ENCODE measurements at regions not wholly inside any gene's neighbourhood (a gene's known extent, or its start where the extent isn't known, plus 50 kb on each side); places are given as distances from the start of the nearest gene placed in this dataset.

DNA sequence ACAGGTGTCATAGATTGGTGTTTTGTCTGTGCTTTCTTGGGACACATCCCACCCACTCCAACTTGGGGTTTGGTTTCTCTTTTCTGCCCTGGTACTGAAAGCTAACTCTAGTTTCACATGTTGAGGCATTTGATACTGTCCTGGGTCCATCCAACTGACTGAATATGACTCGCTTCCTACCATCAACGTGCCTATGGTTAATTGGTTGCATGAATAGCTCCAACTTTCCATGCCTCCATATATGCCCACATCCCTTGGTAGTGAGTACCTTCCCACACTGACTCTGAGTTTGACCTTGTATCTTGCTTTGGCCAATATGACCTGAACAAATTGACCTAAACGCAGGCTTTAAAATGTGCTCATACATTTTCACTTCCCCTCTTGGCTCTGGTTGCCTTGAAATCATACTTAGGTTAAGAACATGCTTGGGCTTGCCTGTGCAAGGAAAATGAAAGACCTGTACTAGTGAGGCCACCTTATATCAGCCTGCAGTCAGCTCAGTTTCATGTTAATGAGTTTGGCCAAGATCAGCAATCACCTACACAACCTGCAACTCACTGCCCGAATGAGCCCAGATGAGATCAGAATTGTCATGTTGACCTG lies 81.0 kb upstream of the KCNK2 start:
- Histone ChIP-seq H2AK5ac (ENCODE audit: low read depth, low read length) (no peak overlapping the region), H4K91ac (replicated peaks; ENCODE audit: insufficient read length, low read length) (no peak overlapping the region), H3K9ac (replicated peaks in 1 of 4; ENCODE audit: extremely low read depth in 1 of 4, low read depth in 3 of 4, low read length in 3 of 4) (no peak overlapping the region), H3K18ac (ENCODE audit: extremely low read depth, low read length) (no peak overlapping the region), H2BK120ac (replicated peaks; ENCODE audit: low read depth, low read length) (no peak overlapping the region), H4K8ac (ENCODE audit: extremely low read depth, insufficient read depth, low read length) (no peak overlapping the region), H3K4me2 (ENCODE audit: insufficient read depth in 1 of 2, low read depth in 2 of 2, low read length in 2 of 2) (no peak overlapping the region), H3K27ac (ENCODE audit: low read depth, low read length) (no peak overlapping the region), H3K4me1 (replicated peaks in 1 of 4; ENCODE audit: control insufficient read depth in 3 of 4, insufficient read depth in 4 of 4, low read length in 3 of 4) (no peaks in the 10 kb centered on the region), H2AFZ (ENCODE audit: low read length) (peak overlapping the region; percentile 56; the same call in 1 of the 2 replicates), H4K20me1 (replicated peaks in 1 of 2; ENCODE audit: control insufficient read depth in 1 of 2, insufficient read depth in 2 of 2, low read length in 2 of 2) (no peaks in the 10 kb centered on the region), H3K79me1 (ENCODE audit: low read depth, low read length) (no peaks in the 10 kb centered on the region), H4K5ac (ENCODE audit: insufficient read length, low read depth, low read length) (no peak overlapping the region), H3K23ac (ENCODE audit: insufficient read length) (no peak overlapping the region), H2BK20ac (ENCODE audit: low read length) (no peak overlapping the region), H2BK12ac (ENCODE audit: low read depth, low read length) (no peak overlapping the region), H3K36me3 (ENCODE audit: control insufficient read depth in 2 of 4, insufficient read depth in 4 of 4, low read length in 3 of 4) (no peaks in the 10 kb centered on the region), H2BK5ac (ENCODE audit: low read depth, low read length) (no peak overlapping the region), H2BK15ac (ENCODE audit: low read length) (no peak overlapping the region), H3K4me3 (ENCODE audit: extremely low read depth in 1 of 4, insufficient read depth in 2 of 4, low read depth in 3 of 4, low read length in 4 of 4) (no peak overlapping the region), H3K23me2 (ENCODE audit: low read depth, low read length) (no peaks in the 10 kb centered on the region), H3K9me3 (ENCODE audit: insufficient read depth in 2 of 2, low read depth in 1 of 2, low read length in 1 of 2) (no peaks in the 10 kb centered on the region), H3K56ac (replicated peaks; ENCODE audit: insufficient read length, low read depth, low read length) (no peak overlapping the region), H3K79me2 (ENCODE audit: control insufficient read depth in 1 of 2, insufficient read depth in 2 of 2, low read length in 2 of 2) (no peaks in the 10 kb centered on the region), H3K14ac (ENCODE audit: insufficient read length) (no peak overlapping the region), H3K4ac (replicated peaks; ENCODE audit: insufficient read length, low read depth, low read length) (no peak overlapping the region), H3K27me3 (replicated peaks in 1 of 4; ENCODE audit: control insufficient read depth in 3 of 4, extremely low read depth in 1 of 4, insufficient read depth in 3 of 4, low read length in 3 of 4) (no peaks in the 10 kb centered on the region)
- ChIA-PET POLR2A (ENCODE audit: partially characterized antibody) (no interaction called here), CTCF (ENCODE audit: partially characterized antibody) (no interaction called here)
- WGBS, 2 experiments (ENCODE audit: extremely low coverage in 1 of 2, insufficient coverage in 1 of 2, insufficient read length in 1 of 2, insufficient replicate concordance in 2 of 2, low coverage in 1 of 2, low lambda C conversion rate in 2 of 2, missing lambda C conversion rate in 1 of 2), result 88% methylated on average over 4 of the region's 4 CpGs; no CpG with 5 or more reads in 1 of the 2 experiments
- TF ChIP-seq SIX5 (IDR thresholded peaks at IDR 0.05; ENCODE audit: low read depth, low read length), result no peak
- TF ChIP-seq, protein P1, sequence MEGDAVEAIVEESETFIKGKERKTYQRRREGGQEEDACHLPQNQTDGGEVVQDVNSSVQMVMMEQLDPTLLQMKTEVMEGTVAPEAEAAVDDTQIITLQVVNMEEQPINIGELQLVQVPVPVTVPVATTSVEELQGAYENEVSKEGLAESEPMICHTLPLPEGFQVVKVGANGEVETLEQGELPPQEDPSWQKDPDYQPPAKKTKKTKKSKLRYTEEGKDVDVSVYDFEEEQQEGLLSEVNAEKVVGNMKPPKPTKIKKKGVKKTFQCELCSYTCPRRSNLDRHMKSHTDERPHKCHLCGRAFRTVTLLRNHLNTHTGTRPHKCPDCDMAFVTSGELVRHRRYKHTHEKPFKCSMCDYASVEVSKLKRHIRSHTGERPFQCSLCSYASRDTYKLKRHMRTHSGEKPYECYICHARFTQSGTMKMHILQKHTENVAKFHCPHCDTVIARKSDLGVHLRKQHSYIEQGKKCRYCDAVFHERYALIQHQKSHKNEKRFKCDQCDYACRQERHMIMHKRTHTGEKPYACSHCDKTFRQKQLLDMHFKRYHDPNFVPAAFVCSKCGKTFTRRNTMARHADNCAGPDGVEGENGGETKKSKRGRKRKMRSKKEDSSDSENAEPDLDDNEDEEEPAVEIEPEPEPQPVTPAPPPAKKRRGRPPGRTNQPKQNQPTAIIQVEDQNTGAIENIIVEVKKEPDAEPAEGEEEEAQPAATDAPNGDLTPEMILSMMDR (IDR thresholded peaks at IDR 0.05; ENCODE audit: control extremely low read depth in 1 of 3, insufficient read depth in 1 of 3, low read depth in 1 of 3, low read length in 3 of 3), result no peak
- no peak for TF ChIP-seq SP1 (IDR thresholded peaks at IDR 0.05; ENCODE audit: low read depth, low read length)
- no peak for TF ChIP-seq GTF2F1 (IDR thresholded peaks at IDR 0.05; ENCODE audit: borderline replicate concordance, low read depth, low read length)
- TF ChIP-seq POLR2AphosphoS5 (IDR thresholded peaks at IDR 0.05; ENCODE audit: low read depth, low read length), result no peak
- no peak for TF ChIP-seq HDAC2 (IDR thresholded peaks at IDR 0.05; ENCODE audit: borderline replicate concordance in 1 of 2, low read depth in 2 of 2, low read length in 2 of 2)
- TF ChIP-seq SP2 (IDR thresholded peaks at IDR 0.05; ENCODE audit: low read length), result no peak
- TF ChIP-seq CREB1 (IDR thresholded peaks at IDR 0.05), result no peak
- no peak for TF ChIP-seq NANOG (IDR thresholded peaks at IDR 0.05; ENCODE audit: insufficient read depth, low read depth, low read length, poor library complexity, severe bottlenecking)
- TF ChIP-seq TAF7 (optimal IDR thresholded peaks at IDR 0.05; ENCODE audit: borderline replicate concordance, low read depth, low read length), result no peak
- no peak for TF ChIP-seq MAFK (IDR thresholded peaks at IDR 0.05; ENCODE audit: low read depth, low read length)
- TF ChIP-seq KDM5A (IDR thresholded peaks at IDR 0.05; ENCODE audit: low read length), result no peak
- DNase-seq (ENCODE audit: low read depth in 1 of 2, low spot score in 2 of 2) (no peak), FAIRE-seq (no peak)
